ENCODE measurements at regions not wholly inside any gene's neighbourhood (a gene's known extent, or its start where the extent isn't known, plus 50 kb on each side); places are given as distances from the start of the nearest gene placed in this dataset.

DNA sequence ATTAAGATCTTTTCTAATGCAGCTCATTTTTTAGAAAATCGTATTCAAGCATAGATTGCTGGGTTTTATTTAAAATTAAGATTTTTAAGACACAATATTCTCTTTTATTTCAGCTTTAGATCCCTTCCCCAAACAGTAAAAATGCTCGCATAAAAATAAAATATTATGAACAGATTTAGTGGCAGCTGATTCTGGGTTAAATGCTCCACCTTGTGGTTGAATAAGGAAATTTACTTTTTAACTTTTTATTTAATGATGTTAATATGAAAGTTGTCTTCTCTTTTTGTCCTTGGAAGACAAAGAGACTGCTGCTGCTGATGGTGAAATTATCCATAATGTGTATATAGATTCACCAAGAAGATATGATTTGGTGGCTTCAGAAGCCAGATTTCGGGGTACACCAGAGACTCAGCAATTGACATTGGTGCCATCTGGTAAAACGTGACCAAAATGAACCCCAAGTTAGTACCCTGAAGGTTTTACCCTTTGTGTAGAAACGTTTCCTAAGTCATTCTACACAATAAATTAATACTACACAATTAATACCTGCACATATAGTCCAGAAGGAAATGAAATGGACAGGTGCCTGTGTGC lies 128.0 kb downstream of the ADAMTS1 start:
- no peak for TF ChIP-seq EZH2phosphoT487 (IDR thresholded peaks at IDR 0.05)
- TF ChIP-seq, protein P1, sequence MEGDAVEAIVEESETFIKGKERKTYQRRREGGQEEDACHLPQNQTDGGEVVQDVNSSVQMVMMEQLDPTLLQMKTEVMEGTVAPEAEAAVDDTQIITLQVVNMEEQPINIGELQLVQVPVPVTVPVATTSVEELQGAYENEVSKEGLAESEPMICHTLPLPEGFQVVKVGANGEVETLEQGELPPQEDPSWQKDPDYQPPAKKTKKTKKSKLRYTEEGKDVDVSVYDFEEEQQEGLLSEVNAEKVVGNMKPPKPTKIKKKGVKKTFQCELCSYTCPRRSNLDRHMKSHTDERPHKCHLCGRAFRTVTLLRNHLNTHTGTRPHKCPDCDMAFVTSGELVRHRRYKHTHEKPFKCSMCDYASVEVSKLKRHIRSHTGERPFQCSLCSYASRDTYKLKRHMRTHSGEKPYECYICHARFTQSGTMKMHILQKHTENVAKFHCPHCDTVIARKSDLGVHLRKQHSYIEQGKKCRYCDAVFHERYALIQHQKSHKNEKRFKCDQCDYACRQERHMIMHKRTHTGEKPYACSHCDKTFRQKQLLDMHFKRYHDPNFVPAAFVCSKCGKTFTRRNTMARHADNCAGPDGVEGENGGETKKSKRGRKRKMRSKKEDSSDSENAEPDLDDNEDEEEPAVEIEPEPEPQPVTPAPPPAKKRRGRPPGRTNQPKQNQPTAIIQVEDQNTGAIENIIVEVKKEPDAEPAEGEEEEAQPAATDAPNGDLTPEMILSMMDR (IDR thresholded peaks at IDR 0.05), result peak; percentile 74
- Histone ChIP-seq H3K4me3 (no peak overlapping the region), H3K4me2 (no peak overlapping the region), H2AFZ (replicated peaks) (no peak overlapping the region), H3K36me3 (no peaks in the 10 kb centered on the region), H3K9me3 (ENCODE audit: low read depth) (no peaks in the 10 kb centered on the region), H3K27me3 (no peaks in the 10 kb centered on the region), H4K20me1 (ENCODE audit: low read depth) (no peaks in the 10 kb centered on the region), H3F3A (ENCODE audit: low read depth) (no peaks in the 10 kb centered on the region), H3K79me2 (ENCODE audit: low read depth) (no peaks in the 10 kb centered on the region), H3K4me1 (no peaks in the 10 kb centered on the region), H3K27ac (no peak overlapping the region), H3K9ac (no peak overlapping the region)
- Mint-ChIP-seq H3K27me3 (ENCODE audit: insufficient read depth, low read depth) (peaks cover 2% of the 10 kb centered on the region), H3K36me3 (no peaks in the 10 kb centered on the region), H3K4me3 (no peak overlapping the region), H3K27ac (no peak overlapping the region), H3K4me1 (no peaks in the 10 kb centered on the region), H3K9me3 (no peaks in the 10 kb centered on the region)
- no peak for DNase-seq (ENCODE audit: low spot score)

DNA sequence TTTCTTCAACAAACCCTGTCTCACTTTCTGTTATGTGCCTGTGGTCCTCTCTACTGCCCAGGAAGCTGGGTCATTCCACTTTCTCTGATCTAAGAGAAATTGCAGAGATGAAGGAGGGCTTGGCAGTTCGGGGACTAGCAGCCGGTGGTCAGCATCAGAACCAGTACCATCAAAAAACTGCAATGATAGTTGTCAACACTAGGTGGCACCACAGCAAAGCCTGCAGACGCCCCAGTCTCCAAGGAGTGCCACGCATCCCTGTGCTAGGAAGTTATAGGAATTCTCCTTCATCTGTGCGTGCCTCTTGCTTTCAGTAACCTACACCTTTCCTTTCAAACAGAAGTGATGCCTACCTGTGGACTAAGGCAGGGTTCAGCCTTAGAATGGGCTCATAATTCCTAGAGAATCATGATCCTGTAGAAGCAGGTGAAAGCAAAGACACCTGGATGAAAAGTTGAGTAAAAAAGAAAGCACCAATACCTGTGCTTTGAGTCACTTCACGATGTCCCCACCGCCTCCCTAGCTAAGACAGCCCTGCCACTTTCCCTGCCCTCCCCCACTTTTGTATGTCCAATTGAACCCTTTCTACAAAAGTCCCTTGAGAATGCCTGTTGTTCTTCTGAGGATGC lies 129.2 kb downstream of the ADAMTS1 start:
- H3K9me3 Mint-ChIP-seq, result no peaks in the 10 kb centered on the region
- no peaks in the 10 kb centered on the region for H3K36me3 ChIP-seq
- H3K4me1 ChIP-seq, result no peaks in the 10 kb centered on the region
- H3K9me3 ChIP-seq (ENCODE audit: low read depth), result no peaks in the 10 kb centered on the region
- H3K4me1 Mint-ChIP-seq, result no peaks in the 10 kb centered on the region
- no peak overlapping the region for H3K27ac Mint-ChIP-seq
- H3K36me3 Mint-ChIP-seq, result no peaks in the 10 kb centered on the region
- H4K20me1 ChIP-seq (ENCODE audit: low read depth), result no peaks in the 10 kb centered on the region
- peak overlapping the region; percentile 70 for H2AFZ ChIP-seq (replicated peaks)
- no peaks in the 10 kb centered on the region for H3K79me2 ChIP-seq (ENCODE audit: low read depth)
- H3K27ac ChIP-seq, result no peak overlapping the region
- H3K27me3 ChIP-seq, result no peaks in the 10 kb centered on the region
- H3K4me3 Mint-ChIP-seq, result no peak overlapping the region
- no peaks in the 10 kb centered on the region for H3F3A ChIP-seq (ENCODE audit: low read depth)
- H3K4me2 ChIP-seq, result no peak overlapping the region
- TF ChIP-seq, protein P1 (IDR thresholded peaks at IDR 0.05), result peak; percentile 80
- TF ChIP-seq EZH2phosphoT487 (IDR thresholded peaks at IDR 0.05) (no peak), EZH2 (IDR thresholded peaks at IDR 0.05) (no peak)
- no peak overlapping the region for H3K9ac ChIP-seq
- peaks cover 2% of the 10 kb centered on the region for H3K27me3 Mint-ChIP-seq (ENCODE audit: insufficient read depth, low read depth)
- H3K4me3 ChIP-seq, result no peak overlapping the region
- DNase-seq (ENCODE audit: low spot score), result peak; percentile 74

DNA sequence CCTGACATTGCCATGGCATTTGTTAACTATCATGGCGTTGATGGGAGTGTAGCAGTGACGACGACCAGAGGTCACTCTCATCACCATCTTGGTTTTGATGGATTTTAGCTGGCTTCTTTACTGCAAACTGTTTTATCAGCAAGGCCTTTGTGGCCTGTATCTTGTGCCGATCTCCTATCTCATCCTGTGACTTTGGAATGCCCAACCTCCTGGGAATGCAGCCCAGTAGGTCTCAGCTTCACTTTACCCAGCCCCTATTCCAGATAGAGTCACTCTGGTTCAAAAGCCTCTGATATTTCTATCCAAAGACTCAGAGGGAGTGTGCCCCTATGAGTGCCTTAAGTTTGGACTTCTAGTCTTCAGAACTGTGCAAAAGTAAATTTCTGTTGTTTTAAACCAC lies 130.1 kb downstream of the ADAMTS1 start:
- Histone ChIP-seq H4K20me1 (ENCODE audit: low read depth) (no peaks in the 10 kb centered on the region), H3F3A (ENCODE audit: low read depth) (peaks cover 3% of the 10 kb centered on the region), H3K9me3 (ENCODE audit: low read depth) (no peaks in the 10 kb centered on the region), H3K4me1 (peaks cover 2% of the 10 kb centered on the region), H3K36me3 (no peaks in the 10 kb centered on the region), H3K27ac (no peak overlapping the region), H3K9ac (no peak overlapping the region), H3K4me3 (no peak overlapping the region), H3K27me3 (no peaks in the 10 kb centered on the region), H2AFZ (replicated peaks) (no peak overlapping the region), H3K4me2 (no peak overlapping the region), H3K79me2 (ENCODE audit: low read depth) (no peaks in the 10 kb centered on the region)
- Mint-ChIP-seq H3K4me3 (no peak overlapping the region), H3K9me3 (no peaks in the 10 kb centered on the region), H3K27ac (no peak overlapping the region), H3K27me3 (ENCODE audit: insufficient read depth, low read depth) (peaks cover 2% of the 10 kb centered on the region), H3K4me1 (peaks cover 4% of the 10 kb centered on the region), H3K36me3 (no peaks in the 10 kb centered on the region)
- no peak for DNase-seq (ENCODE audit: low spot score)
- no peak for TF ChIP-seq EZH2 (IDR thresholded peaks at IDR 0.05)
- TF ChIP-seq EZH2phosphoT487 (IDR thresholded peaks at IDR 0.05), result no peak
- TF ChIP-seq, protein P1 (IDR thresholded peaks at IDR 0.05), result no peak
